H9 (cell line): ENCODE measurements at regions not wholly inside any gene's neighbourhood (a gene's known extent, or its start where the extent isn't known, plus 50 kb on each side); places are given as distances from the start of the nearest gene placed in this dataset.

Source experiments
- DNase-seq: peaks from one replicate; pipeline ENCODE4 v3.0.0-alpha.2; 2017
- H2AFZ ChIP-seq: one replicate; pipeline ENCODE4 v1.6.1; 2013; ENCODE audit warnings: mild to moderate bottlenecking, low read length, control low read depth, moderate library complexity
- H2AK5ac ChIP-seq: 2 replicates; pipeline ENCODE4 v1.6.1; 2013; ENCODE audit warnings: low read length, control low read depth, mixed read lengths; ENCODE audit not compliant: insufficient read length
- H2BK120ac ChIP-seq: one replicate; pipeline ENCODE4 v1.6.1; 2013; ENCODE audit warnings: low read depth, mild to moderate bottlenecking, low read length, control low read depth, inconsistent platforms; ENCODE audit not compliant: poor library complexity, severe bottlenecking
- H2BK12ac ChIP-seq: 2 replicates; pipeline ENCODE4 v1.6.1; 2013; ENCODE audit warnings: low read length, control low read depth, mixed read lengths, low read depth; ENCODE audit not compliant: insufficient read length
- H2BK15ac ChIP-seq: 2 replicates; pipeline ENCODE4 v1.6.1; 2013; ENCODE audit warnings: low read depth, low read length, control low read depth
- H2BK20ac ChIP-seq: one replicate; pipeline ENCODE4 v1.6.1; 2013; ENCODE audit warnings: low read depth, mild to moderate bottlenecking, low read length, control low read depth, inconsistent platforms; ENCODE audit not compliant: poor library complexity, severe bottlenecking
- H2BK5ac ChIP-seq: 2 replicates; pipeline ENCODE4 v1.6.1; 2013; ENCODE audit warnings: low read length, control low read depth, mixed read lengths; ENCODE audit not compliant: insufficient read length
- H3K14ac ChIP-seq: 2 replicates; pipeline ENCODE4 v1.6.1; 2013; ENCODE audit warnings: low read length, control low read depth; ENCODE audit not compliant: insufficient read depth
- H3K18ac ChIP-seq: 2 replicates; pipeline ENCODE4 v1.6.1; 2013; ENCODE audit warnings: low read depth, mild to moderate bottlenecking, mixed read lengths, low read length, control low read depth; ENCODE audit not compliant: insufficient read length
- H3K23ac ChIP-seq: 2 replicates; pipeline ENCODE4 v1.6.1; 2013; ENCODE audit warnings: low read length, control low read depth, mixed read lengths, low read depth; ENCODE audit not compliant: insufficient read length
- H3K23me2 ChIP-seq: 2 replicates; pipeline ENCODE4 v1.6.1; 2013; ENCODE audit warnings: low read depth, mild to moderate bottlenecking, mixed read lengths, low read length, control low read depth; ENCODE audit not compliant: insufficient read length, poor library complexity, severe bottlenecking
- H3K27ac ChIP-seq: 2 replicates; pipeline ENCODE4 v1.5.1; 2013; ENCODE audit warnings: low read length, control low read depth, mixed read lengths, low read depth; ENCODE audit not compliant: insufficient read length
- H3K27me3 ChIP-seq: 2 replicates; pipeline ENCODE4 v1.6.1; 2013; ENCODE audit warnings: low read length, control low read depth, inconsistent platforms; ENCODE audit not compliant: insufficient read depth
- H3K4ac ChIP-seq: 2 replicates; pipeline ENCODE4 v1.6.1; 2013; ENCODE audit warnings: low read depth, mild to moderate bottlenecking, control low read depth, inconsistent platforms, low read length, moderate library complexity
- H3K4me1 ChIP-seq: 2 replicates; pipeline ENCODE4 v1.6.1; 2013; ENCODE audit warnings: low read length, control low read depth, inconsistent platforms; ENCODE audit not compliant: insufficient read depth
- H3K4me2 ChIP-seq: 2 replicates; pipeline ENCODE4 v1.6.1; 2013; ENCODE audit warnings: low read length, control low read depth, mixed read lengths; ENCODE audit not compliant: insufficient read length, insufficient read depth
- H3K56ac ChIP-seq: 2 replicates; pipeline ENCODE4 v1.6.1; 2013; ENCODE audit warnings: low read depth, mild to moderate bottlenecking, mixed read lengths, low read length, control low read depth; ENCODE audit not compliant: insufficient read length
- H3K79me1 ChIP-seq: 2 replicates; pipeline ENCODE4 v1.6.1; 2013; ENCODE audit warnings: low read depth, mild to moderate bottlenecking, moderate library complexity, low read length, control low read depth, inconsistent platforms; ENCODE audit not compliant: insufficient read depth, poor library complexity, severe bottlenecking
- H3K79me2 ChIP-seq: 2 replicates; pipeline ENCODE4 v1.6.1; 2013; ENCODE audit warnings: low read length, control low read depth, inconsistent platforms; ENCODE audit not compliant: insufficient read depth
- H3K9ac ChIP-seq: 2 replicates; pipeline ENCODE4 v1.6.1; 2013; ENCODE audit warnings: low read length, control low read depth, mixed read lengths; ENCODE audit not compliant: insufficient read length; ENCODE audit errors: extremely low read depth
- H3K9me3 ChIP-seq: one replicate; pipeline ENCODE4 v1.6.1; 2013; ENCODE audit warnings: low read depth, low read length, inconsistent platforms; ENCODE audit not compliant: control insufficient read depth
- H3T11ph ChIP-seq: one replicate; pipeline ENCODE4 v1.6.1; 2013; ENCODE audit warnings: mild to moderate bottlenecking, low read length, control low read depth, inconsistent platforms
- H4K20me1 ChIP-seq: one replicate; pipeline ENCODE4 v1.6.1; 2013; ENCODE audit not compliant: control insufficient read depth, insufficient read length, insufficient read depth
- H4K5ac ChIP-seq: 2 replicates; pipeline ENCODE4 v1.6.1; 2013; ENCODE audit warnings: low read depth, mild to moderate bottlenecking, mixed read lengths, low read length, control low read depth; ENCODE audit not compliant: insufficient read length
- H4K8ac ChIP-seq: replicated peaks from 2 replicates; pipeline ENCODE4 v1.6.1; 2013; ENCODE audit warnings: low read length, control low read depth, mixed read lengths, low read depth; ENCODE audit not compliant: insufficient read length
- H4K91ac ChIP-seq: 2 replicates; pipeline ENCODE4 v1.6.1; 2013; ENCODE audit warnings: low read depth, mild to moderate bottlenecking, moderate library complexity, mixed read lengths, low read length, control low read depth; ENCODE audit not compliant: insufficient read length
- H3K27ac Mint-ChIP-seq, 3 experiments: 2 replicates in 2 of 3; 3 replicates in 1 of 3; pipeline ENCODE4 v1.8.0; 2020 to 2021; ENCODE audit warnings: mixed read lengths in 3 of 3, mild to moderate bottlenecking in 1 of 3, moderate library complexity in 1 of 3
- H3K27me3 Mint-ChIP-seq: 2 replicates; pipeline ENCODE4 v1.8.0; 2021; ENCODE audit warnings: low read depth, mild to moderate bottlenecking, moderate library complexity, mixed read lengths
- H3K36me3 Mint-ChIP-seq, 3 experiments: 2 replicates in 2 of 3; 3 replicates in 1 of 3; pipeline ENCODE4 v1.8.0; 2020 to 2021; ENCODE audit warnings: low read depth in 3 of 3, mixed read lengths in 3 of 3; ENCODE audit not compliant: insufficient read depth in 1 of 3
- H3K4me1 Mint-ChIP-seq, 2 experiments: 2 replicates each; pipeline ENCODE4 v1.8.0; 2020; ENCODE audit warnings: mixed read lengths in 2 of 2
- H3K4me3 Mint-ChIP-seq, 2 experiments: 2 replicates in 1 of 2; 3 replicates in 1 of 2; pipeline ENCODE4 v1.8.0; 2020 to 2021; ENCODE audit warnings: mild to moderate bottlenecking in 2 of 2, mixed read lengths in 2 of 2, moderate library complexity in 1 of 2
- H3K9me3 Mint-ChIP-seq, 2 experiments: 2 replicates in 1 of 2; 3 replicates in 1 of 2; pipeline ENCODE4 v1.8.0; 2020; ENCODE audit warnings: mild to moderate bottlenecking in 2 of 2, mixed read lengths in 2 of 2, moderate library complexity in 1 of 2
- WGBS: extraction: QIAGEN DNeasy Blood & Tissue Kit; methylation state at CpG from one replicate; pipeline ENCODE4 v1.1.7; 2013; ENCODE audit warnings: missing lambda C conversion rate, low lambda C conversion rate, mixed read lengths; ENCODE audit not compliant: insufficient read length; ENCODE audit errors: extremely low coverage; 5-methylcytosine and 5-hydroxymethylcytosine counted together
- TF ChIP-seq, protein P1 (sequence below): fragments of 200-600 bp; sonication (generic); conservative IDR thresholded peaks from 3 replicates; pipeline ENCODE4 v1.8.0; 2021; ENCODE audit warnings: antibody characterized with exemption, mild to moderate bottlenecking

DNA sequence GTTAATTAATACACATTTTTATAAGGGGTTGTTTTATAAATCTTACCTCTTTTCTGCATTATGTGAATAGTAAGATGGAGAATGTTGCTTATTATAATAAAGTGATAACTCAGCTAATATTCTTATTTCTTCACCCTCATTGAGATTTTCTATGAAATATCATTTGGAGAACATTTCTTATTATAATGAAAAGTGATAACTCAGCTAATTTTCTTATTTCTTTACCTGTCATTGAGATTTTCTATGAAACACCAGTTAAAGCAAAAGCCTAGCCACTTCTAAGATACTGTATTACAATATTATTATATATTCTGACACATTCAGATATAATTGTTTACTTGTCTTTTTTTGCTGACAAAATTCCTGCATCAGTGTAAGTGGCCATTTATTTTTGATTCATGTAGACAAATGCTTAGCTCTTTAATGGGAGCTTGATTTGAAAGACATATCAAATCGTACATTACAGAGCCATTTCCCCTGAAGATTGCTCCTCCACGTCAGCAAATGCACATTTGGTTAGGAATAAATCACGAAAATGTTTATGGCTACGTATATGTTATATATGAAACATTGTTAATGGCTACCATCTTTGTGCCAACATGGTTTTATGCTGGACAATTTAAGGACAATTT, 427.5 kb downstream of the CHL1 start:
- H2BK120ac ChIP-seq, result no peak overlapping the region
- no peak for DNase-seq
- H4K20me1 ChIP-seq, result no peaks in the 10 kb centered on the region
- no peak overlapping the region for H3K27ac ChIP-seq
- no CpG with 5 or more reads among the region's 4 CpGs for WGBS
- no peaks in the 10 kb centered on the region for H3K4me1 Mint-ChIP-seq
- no peak overlapping the region for H3K18ac ChIP-seq
- H2BK5ac ChIP-seq, result no peak overlapping the region
- H3K4ac ChIP-seq, result no peak overlapping the region
- no peak overlapping the region for H4K8ac ChIP-seq
- no peaks in the 10 kb centered on the region for H3K9me3 ChIP-seq
- no peak overlapping the region for H2AK5ac ChIP-seq
- H3K79me2 ChIP-seq, result no peaks in the 10 kb centered on the region
- H3K23me2 ChIP-seq, result no peaks in the 10 kb centered on the region
- H3K27ac Mint-ChIP-seq, result no peak overlapping the region
- H2BK20ac ChIP-seq, result no peak overlapping the region
- H3K36me3 Mint-ChIP-seq, result no peaks in the 10 kb centered on the region
- no peak overlapping the region for H3T11ph ChIP-seq
- H3K4me1 ChIP-seq, result no peaks in the 10 kb centered on the region
- H3K4me3 Mint-ChIP-seq, result no peak overlapping the region
- no peak overlapping the region for H4K5ac ChIP-seq
- no peaks in the 10 kb centered on the region for H3K27me3 Mint-ChIP-seq
- H2AFZ ChIP-seq, result no peak overlapping the region
- H3K23ac ChIP-seq, result no peak overlapping the region
- H3K56ac ChIP-seq, result no peak overlapping the region
- no peak overlapping the region for H4K91ac ChIP-seq
- TF ChIP-seq, protein P1, sequence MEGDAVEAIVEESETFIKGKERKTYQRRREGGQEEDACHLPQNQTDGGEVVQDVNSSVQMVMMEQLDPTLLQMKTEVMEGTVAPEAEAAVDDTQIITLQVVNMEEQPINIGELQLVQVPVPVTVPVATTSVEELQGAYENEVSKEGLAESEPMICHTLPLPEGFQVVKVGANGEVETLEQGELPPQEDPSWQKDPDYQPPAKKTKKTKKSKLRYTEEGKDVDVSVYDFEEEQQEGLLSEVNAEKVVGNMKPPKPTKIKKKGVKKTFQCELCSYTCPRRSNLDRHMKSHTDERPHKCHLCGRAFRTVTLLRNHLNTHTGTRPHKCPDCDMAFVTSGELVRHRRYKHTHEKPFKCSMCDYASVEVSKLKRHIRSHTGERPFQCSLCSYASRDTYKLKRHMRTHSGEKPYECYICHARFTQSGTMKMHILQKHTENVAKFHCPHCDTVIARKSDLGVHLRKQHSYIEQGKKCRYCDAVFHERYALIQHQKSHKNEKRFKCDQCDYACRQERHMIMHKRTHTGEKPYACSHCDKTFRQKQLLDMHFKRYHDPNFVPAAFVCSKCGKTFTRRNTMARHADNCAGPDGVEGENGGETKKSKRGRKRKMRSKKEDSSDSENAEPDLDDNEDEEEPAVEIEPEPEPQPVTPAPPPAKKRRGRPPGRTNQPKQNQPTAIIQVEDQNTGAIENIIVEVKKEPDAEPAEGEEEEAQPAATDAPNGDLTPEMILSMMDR, result no peak
- H3K27me3 ChIP-seq, result no peaks in the 10 kb centered on the region
- H3K4me2 ChIP-seq, result no peak overlapping the region
- H2BK15ac ChIP-seq, result no peak overlapping the region
- H3K14ac ChIP-seq, result no peak overlapping the region
- no peaks in the 10 kb centered on the region for H3K79me1 ChIP-seq
- H3K9ac ChIP-seq, result no peak overlapping the region
- no peak overlapping the region for H2BK12ac ChIP-seq
- no peaks in the 10 kb centered on the region for H3K9me3 Mint-ChIP-seq
